NCI-H128 (cell line): ENCODE measurements at regions not wholly inside any gene's neighbourhood (a gene's known extent, or its start where the extent isn't known, plus 50 kb on each side); places are given as distances from the start of the nearest gene placed in this dataset.

Experiments used
- DNase-seq: peaks from one replicate; lab custom pipeline; 2025; ENCODE audit not compliant: unreplicated experiment; lab: John Stamatoyannopoulos, UW

GRCh38 chr1:83689921-83690868 lies 308.7 kb downstream of the TTLL7 start:
- DNase-seq: no peak

- no peak for DNase-seq
Observed at GRCh38 chr1:83682132-83682531, 316.8 kb downstream of the TTLL7 start.

- DNase-seq: no peak
Observed at GRCh38 chr1:83676106-83676505, 322.8 kb downstream of the TTLL7 start.

GRCh38 chr1:83673312-83673711 lies 325.6 kb downstream of the TTLL7 start:
- DNase-seq: no peak

- no peak for DNase-seq
Observed at GRCh38 chr1:83671586-83671985, 327.3 kb downstream of the TTLL7 start.

- no peak for DNase-seq
Observed at GRCh38 chr1:83670909-83671565, 327.9 kb downstream of the TTLL7 start.

- DNase-seq: no peak
Observed at GRCh38 chr1:83641796-83642443, 357.0 kb downstream of the TTLL7 start.

GRCh38 chr1:83641206-83641658 lies 357.7 kb downstream of the TTLL7 start:
- DNase-seq: no peak

GRCh38 chr1:83639785-83640184 lies 359.1 kb downstream of the TTLL7 start:
- no peak for DNase-seq

- no peak for DNase-seq
Observed at GRCh38 chr1:83637586-83637985, 361.3 kb downstream of the TTLL7 start.

GRCh38 chr1:83637009-83637408 lies 361.9 kb downstream of the TTLL7 start:
- no peak for DNase-seq

- no peak for DNase-seq
Observed at GRCh38 chr1:83632906-83633305, 366.0 kb downstream of the TTLL7 start.

- DNase-seq: no peak
Observed at GRCh38 chr1:83631851-83632250, 367.1 kb downstream of the TTLL7 start.

- DNase-seq: no peak
Observed at GRCh38 chr1:83627045-83627444, 371.9 kb downstream of the TTLL7 start.

GRCh38 chr1:83626603-83627002 lies 372.3 kb downstream of the TTLL7 start:
- DNase-seq: no peak

GRCh38 chr1:83625646-83626045 lies 373.3 kb downstream of the TTLL7 start:
- DNase-seq: no peak

GRCh38 chr1:83620016-83620415 lies 378.9 kb downstream of the TTLL7 start:
- no peak for DNase-seq

- no peak for DNase-seq
Observed at GRCh38 chr1:83619170-83619896, 379.6 kb downstream of the TTLL7 start.

- no peak for DNase-seq
Observed at GRCh38 chr1:83617883-83618282, 381.0 kb downstream of the TTLL7 start.

- no peak for DNase-seq
Observed at GRCh38 chr1:83615370-83615769, 383.6 kb downstream of the TTLL7 start.

GRCh38 chr1:83606416-83606955 lies 392.4 kb downstream of the TTLL7 start:
- DNase-seq: no peak
